Astrocyte (in vitro differentiated cells and primary cell): ENCODE measurements at regions not wholly inside any gene's neighbourhood (a gene's known extent, or its start where the extent isn't known, plus 50 kb on each side); places are given as distances from the start of the nearest gene placed in this dataset.

Source experiments
- DNase-seq: peaks from one replicate; pipeline ENCODE4 v3.0.0-alpha.2; 2010; ENCODE audit warnings: low read depth
- FAIRE-seq: peaks from 2 replicates; lab custom pipeline; 2011; peaks lifted over from hg19 to GRCh38; lab: Jason Lieb, UNC
- H2AFZ ChIP-seq: 2 replicates; pipeline ENCODE4 v1.6.0; 2012; ENCODE audit warnings: low read depth, low read length, inconsistent platforms
- H3K27ac ChIP-seq: 2 replicates; pipeline ENCODE4 v1.5.1; 2011; ENCODE audit warnings: low read depth, low read length, inconsistent platforms
- H3K27me3 ChIP-seq: 2 replicates; pipeline ENCODE4 v1.6.0; 2011; ENCODE audit warnings: low read length, inconsistent platforms; ENCODE audit not compliant: insufficient read depth
- H3K36me3 ChIP-seq: 2 replicates; pipeline ENCODE4 v1.5.1; 2011; ENCODE audit warnings: low read length, inconsistent platforms; ENCODE audit not compliant: insufficient read depth
- H3K4me1 ChIP-seq: 2 replicates; pipeline ENCODE4 v1.5.1; 2011; ENCODE audit warnings: low read length, inconsistent platforms; ENCODE audit not compliant: insufficient read depth
- H3K4me2 ChIP-seq: 2 replicates; pipeline ENCODE4 v1.6.0; 2012; ENCODE audit warnings: low read length, inconsistent platforms
- H3K4me3 ChIP-seq: 2 replicates; pipeline ENCODE4 v1.5.1; 2011; ENCODE audit warnings: low read depth, mild to moderate bottlenecking, low read length, inconsistent platforms; ENCODE audit not compliant: insufficient read depth
- H3K79me2 ChIP-seq: 2 replicates; pipeline ENCODE4 v1.6.0; 2012; ENCODE audit warnings: mild to moderate bottlenecking, low read length, inconsistent platforms; ENCODE audit not compliant: insufficient read depth
- H3K9ac ChIP-seq: 2 replicates; pipeline ENCODE4 v1.6.0; 2012; ENCODE audit warnings: mild to moderate bottlenecking, low read length, inconsistent platforms
- H3K9me3 ChIP-seq: 2 replicates; pipeline ENCODE4 v1.5.1; 2012; ENCODE audit warnings: low read depth, mild to moderate bottlenecking, low read length, inconsistent platforms; ENCODE audit not compliant: insufficient read depth
- H4K20me1 ChIP-seq: 2 replicates; pipeline ENCODE4 v1.6.0; 2012; ENCODE audit warnings: low read length, inconsistent platforms; ENCODE audit not compliant: insufficient read depth
- H3K27ac Mint-ChIP-seq: one replicate; pipeline ENCODE4 v1.8.0; 2021; ENCODE audit warnings: mild to moderate bottlenecking, mixed read lengths; ENCODE audit not compliant: unreplicated experiment
- H3K27me3 Mint-ChIP-seq: one replicate; pipeline ENCODE4 v1.8.0; 2021; ENCODE audit warnings: low read depth, mixed read lengths; ENCODE audit not compliant: unreplicated experiment
- H3K36me3 Mint-ChIP-seq: one replicate; pipeline ENCODE4 v1.8.0; 2021; ENCODE audit warnings: low read depth, mixed read lengths; ENCODE audit not compliant: unreplicated experiment
- H3K4me1 Mint-ChIP-seq: one replicate; pipeline ENCODE4 v1.8.0; 2021; ENCODE audit warnings: low read depth, mixed read lengths; ENCODE audit not compliant: unreplicated experiment
- H3K4me3 Mint-ChIP-seq: one replicate; pipeline ENCODE4 v1.8.0; 2021; ENCODE audit warnings: mild to moderate bottlenecking, moderate library complexity, mixed read lengths; ENCODE audit not compliant: unreplicated experiment
- H3K9me3 Mint-ChIP-seq: one replicate; pipeline ENCODE4 v1.8.0; 2021; ENCODE audit warnings: mild to moderate bottlenecking, mixed read lengths; ENCODE audit not compliant: unreplicated experiment
- CTCF ChIP-seq: IDR thresholded peaks from 2 replicates; pipeline ENCODE4 v1.5.1; 2011; ENCODE audit warnings: low read depth, mild to moderate bottlenecking, inconsistent platforms, low read length, moderate library complexity; ENCODE audit not compliant: insufficient read depth
- EZH2 ChIP-seq: IDR thresholded peaks from 2 replicates; pipeline ENCODE4 v1.6.1; 2012; ENCODE audit warnings: mild to moderate bottlenecking, low read length, inconsistent platforms; ENCODE audit not compliant: insufficient read depth

- Histone ChIP-seq H3K9ac (peak overlapping the region; percentile 62), H2AFZ (peak overlapping the region; percentile 9), H3K27ac (peak overlapping the region; percentile 94), H3K36me3 (no peaks in the 10 kb centered on the region), H4K20me1 (no peaks in the 10 kb centered on the region), H3K4me3 (no peak overlapping the region), H3K27me3 (no peaks in the 10 kb centered on the region), H3K9me3 (no peaks in the 10 kb centered on the region), H3K4me1 (peaks cover 27% of the 10 kb centered on the region), H3K79me2 (no peaks in the 10 kb centered on the region), H3K4me2 (peak overlapping the region; percentile 67)
- peaks cover 12% of the 10 kb centered on the region for H3K4me1 Mint-ChIP-seq
- peak overlapping the region; percentile 80 for H3K27ac Mint-ChIP-seq
- DNase-seq (peak; percentile 97), FAIRE-seq (peak; percentile 100)
- no peak overlapping the region for H3K4me3 Mint-ChIP-seq
- no peaks in the 10 kb centered on the region for H3K27me3 Mint-ChIP-seq
- TF ChIP-seq CTCF (no peak), EZH2 (no peak)
- peaks cover 2% of the 10 kb centered on the region for H3K9me3 Mint-ChIP-seq
- no peaks in the 10 kb centered on the region for H3K36me3 Mint-ChIP-seq
These were observed 468.2 kb upstream of the DIPK2B start for GRCh38 chrX:45668686-45669443.

- Mint-ChIP-seq H3K9me3 (peaks cover 2% of the 10 kb centered on the region), H3K27ac (no peak overlapping the region), H3K4me3 (no peak overlapping the region), H3K27me3 (no peaks in the 10 kb centered on the region), H3K36me3 (no peaks in the 10 kb centered on the region), H3K4me1 (peaks cover 12% of the 10 kb centered on the region)
- Histone ChIP-seq H3K4me1 (peaks cover 27% of the 10 kb centered on the region), H3K4me3 (no peak overlapping the region), H3K9me3 (no peaks in the 10 kb centered on the region), H2AFZ (no peak overlapping the region), H3K79me2 (no peaks in the 10 kb centered on the region), H3K36me3 (no peaks in the 10 kb centered on the region), H4K20me1 (no peaks in the 10 kb centered on the region), H3K4me2 (no peak overlapping the region), H3K9ac (no peak overlapping the region), H3K27me3 (no peaks in the 10 kb centered on the region), H3K27ac (peak overlapping the region; percentile 94)
- no peak for TF ChIP-seq EZH2
- TF ChIP-seq CTCF: no peak
- peak; percentile 10 for DNase-seq
- FAIRE-seq: no peak
These were observed 467.0 kb upstream of the DIPK2B start for GRCh38 chrX:45667666-45668065.

GRCh38 chrX:45664727-45665290 lies 464.1 kb upstream of the DIPK2B start:
- peaks cover 2% of the 10 kb centered on the region for H3K9me3 Mint-ChIP-seq
- Histone ChIP-seq H4K20me1 (no peaks in the 10 kb centered on the region), H3K79me2 (no peaks in the 10 kb centered on the region), H3K4me3 (no peak overlapping the region), H3K27ac (no peak overlapping the region), H3K9ac (no peak overlapping the region), H3K4me1 (peaks cover 20% of the 10 kb centered on the region), H3K4me2 (no peak overlapping the region), H3K9me3 (no peaks in the 10 kb centered on the region), H3K36me3 (no peaks in the 10 kb centered on the region), H3K27me3 (no peaks in the 10 kb centered on the region), H2AFZ (no peak overlapping the region)
- no peak for TF ChIP-seq CTCF
- no peak for TF ChIP-seq EZH2
- H3K4me3 Mint-ChIP-seq: no peak overlapping the region
- H3K4me1 Mint-ChIP-seq: peaks cover 12% of the 10 kb centered on the region
- no peak overlapping the region for H3K27ac Mint-ChIP-seq
- DNase-seq (no peak), FAIRE-seq (no peak)
- no peaks in the 10 kb centered on the region for H3K36me3 Mint-ChIP-seq
- H3K27me3 Mint-ChIP-seq: no peaks in the 10 kb centered on the region
